GM23338 (cell line): ENCODE measurements at regions not wholly inside any gene's neighbourhood (a gene's known extent, or its start where the extent isn't known, plus 50 kb on each side); places are given as distances from the start of the nearest gene placed in this dataset.

Source experiments
- ATAC-seq: fragments of 200-7000 bp; cut with Tn5 transposase; 3 replicates; pipeline ENCODE4 v1.9.1; 2020
- DNase-seq: peaks from one replicate; pipeline ENCODE4 v3.0.0-alpha.2; 2015; ENCODE audit warnings: low spot score
- H2AFZ ChIP-seq: fragments of 200-600 bp; sonication (generic); 2 replicates; pipeline ENCODE4 v1.8.0; 2016; ENCODE audit warnings: antibody characterized with exemption, mild to moderate bottlenecking, moderate library complexity
- H3F3A ChIP-seq: fragments of 200-600 bp; sonication (generic); replicated peaks from 2 replicates; pipeline ENCODE4 v1.8.0; 2017; ENCODE audit warnings: antibody characterized with exemption, mixed run types, low read depth
- H3K27ac ChIP-seq: fragments of 200-600 bp; sonication (generic); 2 replicates; pipeline ENCODE4 v1.6.1; 2016; ENCODE audit warnings: low read depth
- H3K27me3 ChIP-seq: fragments of 200-600 bp; sonication (generic); 2 replicates; pipeline ENCODE4 v1.8.0; 2016; ENCODE audit warnings: mild to moderate bottlenecking, mixed run types, moderate library complexity; ENCODE audit not compliant: insufficient read depth
- H3K36me3 ChIP-seq: fragments of 200-600 bp; sonication (generic); 2 replicates; pipeline ENCODE4 v1.8.0; 2016; ENCODE audit warnings: mild to moderate bottlenecking; ENCODE audit not compliant: insufficient read depth
- H3K4me1 ChIP-seq: fragments of 200-600 bp; sonication (generic); 2 replicates; pipeline ENCODE4 v1.8.0; 2016; ENCODE audit warnings: mild to moderate bottlenecking, moderate library complexity; ENCODE audit not compliant: insufficient read depth
- H3K4me2 ChIP-seq: fragments of 200-600 bp; sonication (generic); 2 replicates; pipeline ENCODE4 v1.7.1; 2017; ENCODE audit warnings: mixed run types
- H3K4me3 ChIP-seq: fragments of 200-600 bp; sonication (generic); 2 replicates; pipeline ENCODE4 v1.6.1; 2016; ENCODE audit warnings: mixed run types
- H3K79me2 ChIP-seq: fragments of 200-600 bp; sonication (generic); replicated peaks from 2 replicates; pipeline ENCODE4 v1.8.0; 2017; ENCODE audit warnings: mild to moderate bottlenecking; ENCODE audit not compliant: insufficient read depth
- H3K9me2 ChIP-seq: fragments of 200-600 bp; sonication (generic); 2 replicates; pipeline ENCODE4 v1.8.0; 2017; ENCODE audit not compliant: insufficient read depth
- H4K20me1 ChIP-seq: fragments of 200-600 bp; sonication (generic); replicated peaks from 2 replicates; pipeline ENCODE4 v1.8.0; 2017; ENCODE audit warnings: mild to moderate bottlenecking; ENCODE audit not compliant: insufficient read depth
- H3K27ac Mint-ChIP-seq: 2 replicates; pipeline ENCODE4 v1.8.0; 2020; ENCODE audit warnings: inconsistent platforms, mild to moderate bottlenecking, moderate library complexity, mixed read lengths
- H3K27me3 Mint-ChIP-seq: 3 replicates; pipeline ENCODE4 v1.8.0; 2022; ENCODE audit warnings: low read depth, mild to moderate bottlenecking, moderate library complexity, mixed read lengths, inconsistent platforms; ENCODE audit not compliant: insufficient read depth, poor library complexity
- H3K36me3 Mint-ChIP-seq: 3 replicates; pipeline ENCODE4 v1.8.0; 2021; ENCODE audit warnings: low read depth, mild to moderate bottlenecking, inconsistent platforms, moderate library complexity, mixed read lengths
- H3K4me1 Mint-ChIP-seq: 3 replicates; pipeline ENCODE4 v1.8.0; 2020; ENCODE audit warnings: mild to moderate bottlenecking, inconsistent platforms, mixed read lengths
- H3K4me3 Mint-ChIP-seq: 3 replicates; pipeline ENCODE4 v1.8.0; 2021; ENCODE audit warnings: moderate library complexity, mild to moderate bottlenecking, inconsistent platforms, mixed read lengths
- H3K9me3 Mint-ChIP-seq: 3 replicates; pipeline ENCODE4 v1.8.0; 2020; ENCODE audit warnings: moderate library complexity, mild to moderate bottlenecking, inconsistent platforms, mixed read lengths
- CREB1 ChIP-seq: fragments of 250-450 bp; sonication (Bioruptor Pico); IDR thresholded peaks from 2 replicates; pipeline ENCODE4 v1.5.0; 2020; ENCODE audit warnings: low read depth, mild to moderate bottlenecking, moderate library complexity
- EZH2 ChIP-seq: fragments of 200-600 bp; sonication (generic); IDR thresholded peaks from one replicate; pipeline ENCODE4 v1.8.0; 2017; ENCODE audit warnings: antibody characterized with exemption, mild to moderate bottlenecking, low read depth; ENCODE audit not compliant: unreplicated experiment
- EZH2phosphoT487 ChIP-seq: fragments of 200-600 bp; sonication (generic); IDR thresholded peaks from one replicate; pipeline ENCODE4 v1.8.1; 2018; ENCODE audit warnings: antibody characterized with exemption; ENCODE audit not compliant: unreplicated experiment
- JUNB ChIP-seq: IDR thresholded peaks from one replicate; pipeline ENCODE4 v1.6.1; 2016; ENCODE audit warnings: antibody characterized with exemption; ENCODE audit not compliant: unreplicated experiment
- NANOG ChIP-seq: IDR thresholded peaks from 2 replicates; pipeline ENCODE4 v1.6.1; 2016; ENCODE audit warnings: antibody characterized with exemption, borderline replicate concordance
- POLR2AphosphoS5 ChIP-seq: IDR thresholded peaks from 2 replicates; pipeline ENCODE4 v1.6.1; 2016; ENCODE audit warnings: antibody characterized with exemption, low read depth
- STAT1 ChIP-seq: IDR thresholded peaks from one replicate; pipeline ENCODE4 v1.6.1; 2016; ENCODE audit warnings: antibody characterized with exemption; ENCODE audit not compliant: unreplicated experiment
- ZNF114 ChIP-seq: fragments of 250-450 bp; sonication (Bioruptor Pico); IDR thresholded peaks from 2 replicates; pipeline ENCODE4 v1.5.0; 2020; ENCODE audit warnings: mild to moderate bottlenecking, moderate library complexity
- ZNF331 ChIP-seq: fragments of 250-450 bp; sonication (Bioruptor Pico); IDR thresholded peaks from 2 replicates; pipeline ENCODE4 v1.5.0; 2020; ENCODE audit warnings: low read depth, mild to moderate bottlenecking, moderate library complexity
- TF ChIP-seq, protein P1 (sequence below), 2 experiments: fragments of 200-600 bp in 1 of 2; sonication (generic) in 1 of 2; conservative IDR thresholded peaks; 2 replicates each; pipeline versions ENCODE4 v1.5.1 to v1.6.1; 2016 to 2017; ENCODE audit warnings: antibody characterized with exemption in 2 of 2, low read depth in 2 of 2, mild to moderate bottlenecking in 2 of 2, moderate library complexity in 1 of 2
- TF ChIP-seq, protein P2 (sequence below): IDR thresholded peaks from one replicate; pipeline ENCODE4 v1.6.1; 2018; ENCODE audit warnings: antibody characterized with exemption; ENCODE audit not compliant: unreplicated experiment
- TF ChIP-seq, protein P3 (sequence below): IDR thresholded peaks from 2 replicates; pipeline ENCODE4 v1.6.1; 2016; ENCODE audit warnings: antibody characterized with exemption
- TF ChIP-seq, protein P4 (sequence below): fragments of 250-450 bp; sonication (Bioruptor Pico); IDR thresholded peaks from 2 replicates; pipeline ENCODE4 v1.5.0; 2020; ENCODE audit warnings: mild to moderate bottlenecking, moderate library complexity

DNA sequence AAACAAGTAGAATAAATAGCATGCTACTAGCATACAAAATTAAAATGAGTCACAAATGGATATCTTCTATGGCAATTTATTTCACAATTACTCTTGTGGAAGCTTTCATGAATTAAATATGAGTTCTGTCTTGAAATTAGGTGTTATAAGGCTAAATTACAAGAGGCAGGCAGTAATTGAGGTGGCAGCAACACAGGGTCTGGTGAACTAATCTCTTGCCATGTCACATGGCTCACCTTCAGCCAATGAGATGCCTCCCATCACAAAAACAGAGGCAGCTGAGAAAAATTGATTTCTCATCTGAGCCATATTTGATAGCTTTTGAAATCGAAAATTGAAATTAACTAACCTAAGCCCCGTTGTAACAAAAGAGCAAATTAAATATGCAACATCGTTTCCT, 268.8 kb downstream of the NR2F2 start:
- no peak for ATAC-seq
- H3K4me3 ChIP-seq = no peak overlapping the region
- H3K4me1 ChIP-seq = no peaks in the 10 kb centered on the region
- H3K27ac Mint-ChIP-seq = no peak overlapping the region
- H3K27me3 ChIP-seq = no peaks in the 10 kb centered on the region
- TF ChIP-seq EZH2phosphoT487 (no peak), ZNF331 (CRISPR knock-in tag) (no peak), EZH2 (no peak), POLR2AphosphoS5 (no peak), NANOG (no peak), ZNF114 (CRISPR knock-in tag) (no peak), JUNB (no peak), STAT1 (no peak), CREB1 (no peak)
- TF ChIP-seq, protein P1, sequence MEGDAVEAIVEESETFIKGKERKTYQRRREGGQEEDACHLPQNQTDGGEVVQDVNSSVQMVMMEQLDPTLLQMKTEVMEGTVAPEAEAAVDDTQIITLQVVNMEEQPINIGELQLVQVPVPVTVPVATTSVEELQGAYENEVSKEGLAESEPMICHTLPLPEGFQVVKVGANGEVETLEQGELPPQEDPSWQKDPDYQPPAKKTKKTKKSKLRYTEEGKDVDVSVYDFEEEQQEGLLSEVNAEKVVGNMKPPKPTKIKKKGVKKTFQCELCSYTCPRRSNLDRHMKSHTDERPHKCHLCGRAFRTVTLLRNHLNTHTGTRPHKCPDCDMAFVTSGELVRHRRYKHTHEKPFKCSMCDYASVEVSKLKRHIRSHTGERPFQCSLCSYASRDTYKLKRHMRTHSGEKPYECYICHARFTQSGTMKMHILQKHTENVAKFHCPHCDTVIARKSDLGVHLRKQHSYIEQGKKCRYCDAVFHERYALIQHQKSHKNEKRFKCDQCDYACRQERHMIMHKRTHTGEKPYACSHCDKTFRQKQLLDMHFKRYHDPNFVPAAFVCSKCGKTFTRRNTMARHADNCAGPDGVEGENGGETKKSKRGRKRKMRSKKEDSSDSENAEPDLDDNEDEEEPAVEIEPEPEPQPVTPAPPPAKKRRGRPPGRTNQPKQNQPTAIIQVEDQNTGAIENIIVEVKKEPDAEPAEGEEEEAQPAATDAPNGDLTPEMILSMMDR (conservative IDR thresholded peaks at IDR 0.05; ENCODE audit: low read depth in 2 of 2) = no peak
- TF ChIP-seq, protein P2, sequence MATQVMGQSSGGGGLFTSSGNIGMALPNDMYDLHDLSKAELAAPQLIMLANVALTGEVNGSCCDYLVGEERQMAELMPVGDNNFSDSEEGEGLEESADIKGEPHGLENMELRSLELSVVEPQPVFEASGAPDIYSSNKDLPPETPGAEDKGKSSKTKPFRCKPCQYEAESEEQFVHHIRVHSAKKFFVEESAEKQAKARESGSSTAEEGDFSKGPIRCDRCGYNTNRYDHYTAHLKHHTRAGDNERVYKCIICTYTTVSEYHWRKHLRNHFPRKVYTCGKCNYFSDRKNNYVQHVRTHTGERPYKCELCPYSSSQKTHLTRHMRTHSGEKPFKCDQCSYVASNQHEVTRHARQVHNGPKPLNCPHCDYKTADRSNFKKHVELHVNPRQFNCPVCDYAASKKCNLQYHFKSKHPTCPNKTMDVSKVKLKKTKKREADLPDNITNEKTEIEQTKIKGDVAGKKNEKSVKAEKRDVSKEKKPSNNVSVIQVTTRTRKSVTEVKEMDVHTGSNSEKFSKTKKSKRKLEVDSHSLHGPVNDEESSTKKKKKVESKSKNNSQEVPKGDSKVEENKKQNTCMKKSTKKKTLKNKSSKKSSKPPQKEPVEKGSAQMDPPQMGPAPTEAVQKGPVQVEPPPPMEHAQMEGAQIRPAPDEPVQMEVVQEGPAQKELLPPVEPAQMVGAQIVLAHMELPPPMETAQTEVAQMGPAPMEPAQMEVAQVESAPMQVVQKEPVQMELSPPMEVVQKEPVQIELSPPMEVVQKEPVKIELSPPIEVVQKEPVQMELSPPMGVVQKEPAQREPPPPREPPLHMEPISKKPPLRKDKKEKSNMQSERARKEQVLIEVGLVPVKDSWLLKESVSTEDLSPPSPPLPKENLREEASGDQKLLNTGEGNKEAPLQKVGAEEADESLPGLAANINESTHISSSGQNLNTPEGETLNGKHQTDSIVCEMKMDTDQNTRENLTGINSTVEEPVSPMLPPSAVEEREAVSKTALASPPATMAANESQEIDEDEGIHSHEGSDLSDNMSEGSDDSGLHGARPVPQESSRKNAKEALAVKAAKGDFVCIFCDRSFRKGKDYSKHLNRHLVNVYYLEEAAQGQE = no peak
- TF ChIP-seq, protein P3, sequence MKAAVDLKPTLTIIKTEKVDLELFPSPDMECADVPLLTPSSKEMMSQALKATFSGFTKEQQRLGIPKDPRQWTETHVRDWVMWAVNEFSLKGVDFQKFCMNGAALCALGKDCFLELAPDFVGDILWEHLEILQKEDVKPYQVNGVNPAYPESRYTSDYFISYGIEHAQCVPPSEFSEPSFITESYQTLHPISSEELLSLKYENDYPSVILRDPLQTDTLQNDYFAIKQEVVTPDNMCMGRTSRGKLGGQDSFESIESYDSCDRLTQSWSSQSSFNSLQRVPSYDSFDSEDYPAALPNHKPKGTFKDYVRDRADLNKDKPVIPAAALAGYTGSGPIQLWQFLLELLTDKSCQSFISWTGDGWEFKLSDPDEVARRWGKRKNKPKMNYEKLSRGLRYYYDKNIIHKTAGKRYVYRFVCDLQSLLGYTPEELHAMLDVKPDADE = no peak
- TF ChIP-seq, protein P4, sequence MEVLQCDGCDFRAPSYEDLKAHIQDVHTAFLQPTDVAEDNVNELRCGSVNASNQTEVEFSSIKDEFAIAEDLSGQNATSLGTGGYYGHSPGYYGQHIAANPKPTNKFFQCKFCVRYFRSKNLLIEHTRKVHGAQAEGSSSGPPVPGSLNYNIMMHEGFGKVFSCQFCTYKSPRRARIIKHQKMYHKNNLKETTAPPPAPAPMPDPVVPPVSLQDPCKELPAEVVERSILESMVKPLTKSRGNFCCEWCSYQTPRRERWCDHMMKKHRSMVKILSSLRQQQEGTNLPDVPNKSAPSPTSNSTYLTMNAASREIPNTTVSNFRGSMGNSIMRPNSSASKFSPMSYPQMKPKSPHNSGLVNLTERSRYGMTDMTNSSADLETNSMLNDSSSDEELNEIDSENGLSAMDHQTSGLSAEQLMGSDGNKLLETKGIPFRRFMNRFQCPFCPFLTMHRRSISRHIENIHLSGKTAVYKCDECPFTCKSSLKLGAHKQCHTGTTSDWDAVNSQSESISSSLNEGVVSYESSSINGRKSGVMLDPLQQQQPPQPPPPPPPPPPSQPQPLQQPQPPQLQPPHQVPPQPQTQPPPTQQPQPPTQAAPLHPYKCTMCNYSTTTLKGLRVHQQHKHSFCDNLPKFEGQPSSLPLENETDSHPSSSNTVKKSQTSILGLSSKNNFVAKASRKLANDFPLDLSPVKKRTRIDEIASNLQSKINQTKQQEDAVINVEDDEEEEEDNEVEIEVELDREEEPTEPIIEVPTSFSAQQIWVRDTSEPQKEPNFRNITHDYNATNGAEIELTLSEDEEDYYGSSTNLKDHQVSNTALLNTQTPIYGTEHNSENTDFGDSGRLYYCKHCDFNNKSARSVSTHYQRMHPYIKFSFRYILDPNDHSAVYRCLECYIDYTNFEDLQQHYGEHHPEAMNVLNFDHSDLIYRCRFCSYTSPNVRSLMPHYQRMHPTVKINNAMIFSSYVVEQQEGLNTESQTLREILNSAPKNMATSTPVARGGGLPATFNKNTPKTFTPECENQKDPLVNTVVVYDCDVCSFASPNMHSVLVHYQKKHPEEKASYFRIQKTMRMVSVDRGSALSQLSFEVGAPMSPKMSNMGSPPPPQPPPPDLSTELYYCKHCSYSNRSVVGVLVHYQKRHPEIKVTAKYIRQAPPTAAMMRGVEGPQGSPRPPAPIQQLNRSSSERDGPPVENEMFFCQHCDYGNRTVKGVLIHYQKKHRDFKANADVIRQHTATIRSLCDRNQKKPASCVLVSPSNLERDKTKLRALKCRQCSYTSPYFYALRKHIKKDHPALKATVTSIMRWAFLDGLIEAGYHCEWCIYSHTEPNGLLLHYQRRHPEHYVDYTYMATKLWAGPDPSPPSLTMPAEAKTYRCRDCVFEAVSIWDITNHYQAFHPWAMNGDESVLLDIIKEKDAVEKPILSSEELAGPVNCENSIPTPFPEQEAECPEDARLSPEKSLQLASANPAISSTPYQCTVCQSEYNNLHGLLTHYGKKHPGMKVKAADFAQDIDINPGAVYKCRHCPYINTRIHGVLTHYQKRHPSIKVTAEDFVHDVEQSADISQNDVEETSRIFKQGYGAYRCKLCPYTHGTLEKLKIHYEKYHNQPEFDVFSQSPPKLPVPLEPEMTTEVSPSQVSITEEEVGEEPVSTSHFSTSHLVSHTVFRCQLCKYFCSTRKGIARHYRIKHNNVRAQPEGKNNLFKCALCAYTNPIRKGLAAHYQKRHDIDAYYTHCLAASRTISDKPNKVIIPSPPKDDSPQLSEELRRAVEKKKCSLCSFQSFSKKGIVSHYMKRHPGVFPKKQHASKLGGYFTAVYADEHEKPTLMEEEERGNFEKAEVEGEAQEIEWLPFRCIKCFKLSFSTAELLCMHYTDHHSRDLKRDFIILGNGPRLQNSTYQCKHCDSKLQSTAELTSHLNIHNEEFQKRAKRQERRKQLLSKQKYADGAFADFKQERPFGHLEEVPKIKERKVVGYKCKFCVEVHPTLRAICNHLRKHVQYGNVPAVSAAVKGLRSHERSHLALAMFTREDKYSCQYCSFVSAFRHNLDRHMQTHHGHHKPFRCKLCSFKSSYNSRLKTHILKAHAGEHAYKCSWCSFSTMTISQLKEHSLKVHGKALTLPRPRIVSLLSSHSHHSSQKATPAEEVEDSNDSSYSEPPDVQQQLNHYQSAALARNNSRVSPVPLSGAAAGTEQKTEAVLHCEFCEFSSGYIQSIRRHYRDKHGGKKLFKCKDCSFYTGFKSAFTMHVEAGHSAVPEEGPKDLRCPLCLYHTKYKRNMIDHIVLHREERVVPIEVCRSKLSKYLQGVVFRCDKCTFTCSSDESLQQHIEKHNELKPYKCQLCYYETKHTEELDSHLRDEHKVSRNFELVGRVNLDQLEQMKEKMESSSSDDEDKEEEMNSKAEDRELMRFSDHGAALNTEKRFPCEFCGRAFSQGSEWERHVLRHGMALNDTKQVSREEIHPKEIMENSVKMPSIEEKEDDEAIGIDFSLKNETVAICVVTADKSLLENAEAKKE (CRISPR knock-in tag) = no peak
- H4K20me1 ChIP-seq = no peaks in the 10 kb centered on the region
- H3K36me3 ChIP-seq = no peaks in the 10 kb centered on the region
- H3K9me2 ChIP-seq = no peaks in the 10 kb centered on the region
- no peaks in the 10 kb centered on the region for H3F3A ChIP-seq
- no peaks in the 10 kb centered on the region for H3K27me3 Mint-ChIP-seq
- no peak overlapping the region for H3K27ac ChIP-seq
- H3K79me2 ChIP-seq = no peaks in the 10 kb centered on the region
- H3K4me1 Mint-ChIP-seq = peaks cover 3% of the 10 kb centered on the region; the same call in 1 of the 3 replicates
- no peaks in the 10 kb centered on the region for H3K9me3 Mint-ChIP-seq
- H3K4me2 ChIP-seq = no peak overlapping the region
- H2AFZ ChIP-seq = no peak overlapping the region
- no peaks in the 10 kb centered on the region for H3K36me3 Mint-ChIP-seq
- H3K4me3 Mint-ChIP-seq = no peak overlapping the region
- no peak for DNase-seq
